ENCODE measurements at regions not wholly inside any gene's neighbourhood (a gene's known extent, or its start where the extent isn't known, plus 50 kb on each side); places are given as distances from the start of the nearest gene placed in this dataset.
"Not testable (repeated sequence)": the region's sequence is repeated elsewhere in the genome, so short reads cannot be mapped to it uniquely, and the experiment has no call there.

DNA sequence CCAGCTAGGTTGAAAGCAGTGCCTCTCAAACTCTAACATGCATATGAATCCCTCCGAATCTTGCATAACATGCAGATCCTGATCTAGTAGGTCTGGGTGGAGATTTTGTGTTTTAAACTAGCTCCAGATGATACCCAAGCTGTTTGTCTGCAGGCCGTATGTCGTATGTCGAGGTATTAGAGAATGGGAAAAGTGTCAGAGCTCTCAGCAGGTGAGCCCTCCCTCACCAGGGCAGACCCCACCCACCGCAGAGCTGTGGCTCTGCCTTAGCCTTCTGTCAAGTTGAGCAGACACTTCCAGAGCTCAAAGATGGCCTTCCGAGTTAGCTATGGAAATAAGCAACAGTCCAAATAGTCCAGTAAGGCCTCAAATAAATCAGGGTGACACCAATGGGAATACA, 83.2 kb upstream of the MAP3K1 start:
- DNase-seq (ENCODE audit: low read depth) = no peak

DNA sequence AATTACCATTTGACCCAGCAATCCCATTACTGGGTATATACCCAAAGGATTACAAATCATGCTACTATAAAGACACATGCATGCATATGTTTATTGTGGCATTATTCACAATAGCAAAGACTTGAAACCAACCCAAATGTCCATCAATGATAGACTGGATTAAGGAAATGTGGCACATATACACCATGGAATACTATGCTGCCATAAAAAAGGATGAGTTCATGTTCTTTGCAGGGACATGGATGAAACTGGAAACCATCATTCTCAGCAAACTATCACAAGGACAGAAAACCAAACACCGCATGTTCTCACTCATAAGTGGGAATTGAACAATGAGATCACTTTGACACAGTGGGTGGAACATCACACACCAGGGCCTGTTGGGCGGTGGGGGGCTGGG, 83.9 kb upstream of the MAP3K1 start:
- not testable (repeated sequence) for DNase-seq (ENCODE audit: low read depth)

GRCh38 chr5:56729488-56729887, 85.9 kb upstream of the MAP3K1 start:
- no peak for DNase-seq (ENCODE audit: low read depth)

DNA sequence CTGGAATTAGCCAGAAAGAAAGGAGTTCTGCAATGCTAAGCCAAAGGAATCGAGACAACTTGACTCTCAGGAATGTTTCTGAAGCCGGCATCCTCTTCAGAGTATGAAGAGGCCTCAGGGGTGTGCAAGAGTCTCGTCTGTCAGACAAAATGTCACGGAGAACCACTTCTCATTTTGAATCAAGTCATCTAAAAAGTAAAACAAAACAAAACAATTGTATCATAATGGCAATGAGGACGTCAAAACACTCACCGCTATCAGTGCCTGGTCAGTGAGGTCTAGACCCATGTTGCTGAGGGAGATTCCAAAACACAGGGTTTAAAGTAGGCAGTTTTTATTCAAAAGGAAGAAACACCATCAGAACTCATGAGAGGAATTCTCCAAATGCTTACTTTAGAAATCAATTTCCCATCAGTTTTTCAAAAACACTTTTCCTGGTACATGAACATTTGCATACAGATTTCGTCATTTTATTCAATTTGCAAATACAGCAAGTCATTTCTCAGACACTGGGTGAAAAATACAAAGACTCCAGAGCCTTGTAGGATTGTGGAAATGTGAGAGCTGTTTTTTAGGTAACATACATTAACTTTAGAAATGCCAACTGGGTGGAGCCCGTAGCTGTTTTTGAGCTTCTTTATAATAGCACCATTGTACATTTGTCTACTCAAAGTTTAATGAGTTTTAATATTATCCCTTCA, 89.5 kb upstream of the MAP3K1 start:
- peak; percentile 9 for DNase-seq (ENCODE audit: low read depth)

DNA sequence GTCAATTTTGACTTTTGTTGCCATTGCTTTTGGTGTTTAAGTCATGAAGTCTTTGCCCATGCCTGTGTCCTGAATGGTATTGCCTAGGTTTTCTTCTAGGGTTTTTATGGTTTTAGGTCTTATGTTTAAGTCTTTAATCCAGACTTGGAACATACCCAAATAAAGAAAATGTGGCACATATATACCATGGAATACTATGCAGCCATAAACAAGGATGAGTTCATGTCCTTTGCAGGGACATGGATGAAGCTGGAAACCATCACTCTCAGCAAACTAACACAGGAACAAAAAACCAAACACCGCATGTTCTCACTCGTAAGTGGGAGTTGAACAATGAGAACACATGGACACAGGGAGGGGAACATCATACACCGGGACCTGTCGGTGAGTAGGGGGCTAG, 90.5 kb upstream of the MAP3K1 start:
- not testable (repeated sequence) for DNase-seq (ENCODE audit: low read depth)

DNA sequence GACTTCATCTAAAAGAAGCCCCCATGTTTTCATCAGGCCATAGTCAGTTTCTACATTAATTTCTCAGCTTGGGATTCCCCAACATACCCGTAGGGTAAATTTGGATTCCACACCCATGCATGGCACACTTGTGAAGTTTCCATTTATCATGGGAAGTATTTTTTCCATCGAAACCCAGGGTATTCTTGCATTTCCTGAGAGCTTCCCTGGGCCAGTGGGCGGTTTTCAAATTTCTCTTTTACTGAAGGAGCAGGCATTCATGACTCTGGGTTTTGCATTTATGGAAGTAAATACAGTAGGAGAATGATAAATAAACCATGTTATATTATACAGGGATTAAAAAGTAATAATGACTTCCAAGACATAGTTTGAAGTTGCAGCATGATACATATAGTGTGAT, 93.0 kb upstream of the MAP3K1 start:
- no peak for DNase-seq (ENCODE audit: low read depth)

DNA sequence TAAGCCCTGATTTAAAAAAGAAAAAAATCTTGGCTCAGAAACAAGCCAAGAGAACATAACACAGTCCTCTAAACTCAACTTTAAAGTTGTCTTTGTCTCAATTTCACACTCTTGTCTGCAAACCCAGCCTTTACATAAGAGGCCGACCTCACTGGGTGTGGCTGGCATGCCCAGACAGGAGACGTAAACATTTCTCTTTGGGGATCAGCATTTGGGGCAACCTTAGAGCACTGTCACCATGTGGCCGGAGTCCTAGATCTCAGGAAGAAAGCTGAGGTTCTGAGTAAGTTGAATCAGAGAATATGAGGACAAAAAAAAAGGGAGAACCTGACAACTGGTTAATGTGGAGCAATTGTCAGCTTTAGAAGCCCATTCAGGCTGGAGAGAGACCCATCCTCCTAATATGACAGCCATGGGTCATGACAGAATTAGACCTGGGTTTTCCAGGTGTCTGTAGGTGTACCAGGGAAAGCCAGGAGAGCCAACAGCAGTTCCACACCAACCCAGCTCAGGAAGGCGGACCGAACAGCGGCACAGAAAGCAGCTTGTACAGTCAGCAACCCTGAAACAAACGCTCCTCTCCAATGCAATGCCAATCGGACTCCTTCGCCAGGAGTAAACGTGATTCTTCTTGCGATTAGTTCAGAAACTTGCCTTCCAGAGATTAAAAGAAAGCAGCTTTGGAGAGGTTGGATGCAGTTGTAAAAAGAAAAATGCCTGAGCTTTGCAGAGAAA, 97.9 kb upstream of the MAP3K1 start:
- no peak for DNase-seq (ENCODE audit: low read depth)

GRCh38 chr5:56715986-56716385, 99.4 kb upstream of the MAP3K1 start:
- DNase-seq (ENCODE audit: low read depth) = no peak

- DNase-seq (ENCODE audit: low read depth) = peak; percentile 27
Measured at GRCh38 chr5:56712895-56713591, 102.3 kb upstream of the MAP3K1 start.

GRCh38 chr5:56710826-56711590, 104.3 kb upstream of the MAP3K1 start:
- DNase-seq (ENCODE audit: low read depth) = peak; percentile 56

DNA sequence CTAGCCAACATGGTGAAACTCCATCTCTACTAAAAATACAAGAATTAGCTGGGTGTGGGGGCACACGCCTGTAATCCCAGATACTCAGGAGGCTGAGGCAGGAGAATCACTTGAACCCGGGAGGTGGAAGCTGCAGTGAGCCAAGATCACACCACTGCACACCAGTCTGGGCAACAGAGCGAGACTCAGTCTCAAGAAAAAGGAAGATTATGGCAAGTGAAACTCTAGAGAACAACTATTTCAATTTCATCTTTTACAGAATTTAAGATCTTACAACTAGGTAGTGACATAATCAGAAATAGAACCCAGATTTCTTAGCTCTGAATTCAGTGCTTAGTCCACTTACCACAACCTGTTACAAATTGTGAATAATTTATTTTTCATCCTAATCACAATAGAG, 108.8 kb upstream of the MAP3K1 start:
- no peak for DNase-seq (ENCODE audit: low read depth)

GRCh38 chr5:56705217-56705616, 110.1 kb upstream of the MAP3K1 start:
- no peak for DNase-seq (ENCODE audit: low read depth)

DNA sequence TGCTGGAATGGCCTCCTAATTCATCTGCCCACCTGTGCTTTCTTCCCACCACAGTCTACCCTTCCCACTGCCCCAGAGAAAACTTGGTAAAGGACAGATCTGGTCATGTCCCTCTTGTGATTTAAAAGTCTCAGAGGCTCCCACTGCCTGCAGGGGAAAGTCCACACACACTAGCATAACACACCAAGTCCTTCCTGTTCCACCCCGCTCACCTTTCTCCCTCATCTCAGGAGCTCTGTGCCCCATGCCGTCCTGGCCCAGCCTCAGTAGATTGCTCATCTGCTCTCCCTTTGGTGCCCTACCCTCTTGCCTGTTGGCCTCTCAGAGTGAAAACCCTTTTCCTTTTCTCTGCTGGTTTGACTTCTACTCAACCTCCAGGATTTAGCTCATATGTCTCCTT, 111.4 kb upstream of the MAP3K1 start:
- no peak for DNase-seq (ENCODE audit: low read depth)

DNA sequence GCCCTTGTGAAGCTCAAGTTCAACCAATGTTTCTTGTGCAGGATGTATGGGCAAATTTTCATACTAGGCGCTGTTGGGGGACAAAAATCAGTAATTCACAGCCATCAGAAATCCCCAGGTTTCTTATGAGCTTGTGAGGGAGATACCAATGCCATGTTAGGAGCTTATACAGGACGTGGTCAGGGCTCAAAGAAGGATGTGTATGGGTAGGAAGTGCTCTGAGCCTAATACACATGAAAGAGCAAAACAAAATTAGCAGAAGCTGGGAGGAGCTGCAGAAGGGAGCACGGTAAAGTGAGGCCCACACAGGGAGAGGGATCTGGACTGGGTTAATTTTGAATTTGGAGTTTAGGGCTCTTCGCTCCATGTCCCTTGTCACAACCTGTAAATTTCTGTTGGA, 114.6 kb upstream of the MAP3K1 start:
- DNase-seq (ENCODE audit: low read depth) = no peak

DNA sequence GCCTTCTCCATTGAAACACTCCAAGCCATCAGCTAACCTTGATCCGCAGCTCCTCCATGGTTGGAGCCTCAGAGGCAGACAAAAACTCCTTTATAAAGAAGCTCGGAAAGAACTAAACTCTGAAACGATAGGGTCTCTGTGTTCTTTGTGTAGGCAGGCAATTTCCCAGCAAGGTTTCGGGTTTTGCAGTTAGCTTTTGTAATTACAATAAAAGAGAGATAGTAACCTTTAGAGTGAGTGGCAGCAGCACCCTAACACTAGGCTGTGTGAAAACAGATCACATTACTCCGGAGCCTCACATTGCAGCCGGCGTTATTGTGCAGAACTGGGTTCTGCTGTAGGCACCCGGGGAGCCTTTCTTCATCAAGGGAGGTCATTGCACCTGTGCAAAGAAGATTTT, 115.8 kb upstream of the MAP3K1 start:
- no peak for DNase-seq (ENCODE audit: low read depth)

DNA sequence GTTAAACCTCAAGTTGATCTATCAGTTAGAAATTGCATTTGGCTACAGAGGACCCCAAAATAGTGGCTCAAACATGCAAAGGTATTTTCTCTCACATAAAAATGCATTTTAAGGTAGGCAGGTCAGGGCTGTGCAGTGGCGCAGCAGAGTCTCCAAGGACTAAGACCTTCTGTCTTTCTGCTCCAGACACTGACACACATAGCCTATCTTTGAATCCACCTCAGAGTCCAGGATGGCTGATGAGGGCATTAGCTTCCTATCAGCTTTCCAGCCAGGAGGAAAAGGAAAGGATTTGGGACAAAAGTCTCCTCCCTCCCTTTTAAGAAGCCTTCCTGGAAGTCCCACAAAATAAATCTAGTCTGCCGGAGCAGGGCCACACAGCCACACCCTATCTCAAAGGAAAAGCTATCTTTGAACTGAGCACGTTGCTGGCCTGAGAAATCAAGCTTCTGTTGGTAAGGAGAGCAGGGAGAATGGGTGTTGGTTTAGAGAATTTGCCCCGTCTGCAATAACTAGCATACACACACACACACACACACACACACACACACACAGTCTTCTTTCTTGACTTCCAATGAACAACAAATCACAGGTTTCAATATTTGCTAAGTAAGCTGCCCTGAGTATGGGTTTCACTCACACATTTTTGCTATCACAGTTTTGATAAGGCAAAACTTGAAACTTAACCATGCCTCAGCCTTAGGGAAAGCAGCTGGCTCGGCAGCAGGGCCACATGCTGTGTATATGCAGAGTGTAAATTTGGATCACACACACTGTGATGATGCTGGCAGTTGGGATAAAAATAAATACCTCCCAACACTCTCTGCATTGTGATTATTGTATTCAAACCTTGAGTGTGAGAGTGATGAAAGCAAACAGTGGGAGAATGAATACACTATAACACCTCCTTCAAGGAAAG, 116.6 kb upstream of the MAP3K1 start:
- no peak for DNase-seq (ENCODE audit: low read depth)

DNA sequence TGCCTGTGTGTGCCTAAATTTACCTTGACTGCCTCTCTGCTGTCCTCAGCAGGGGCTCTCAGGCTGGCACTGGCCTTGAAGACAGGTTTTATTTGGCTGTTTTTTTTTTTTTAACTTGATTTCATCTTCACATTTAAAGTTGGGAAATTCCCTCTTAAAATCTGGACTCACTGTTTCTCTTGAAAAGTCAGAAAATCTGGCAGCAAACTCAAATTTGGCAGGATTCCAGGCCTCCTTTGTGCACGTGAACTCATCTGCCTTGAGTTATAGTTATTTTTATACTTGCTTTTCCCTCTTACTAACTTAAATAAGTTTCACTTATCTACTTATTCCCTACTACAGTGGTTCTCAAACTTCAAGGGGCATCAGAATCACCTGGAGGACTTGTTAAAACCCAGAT, 118.4 kb upstream of the MAP3K1 start:
- DNase-seq (ENCODE audit: low read depth) = no peak

DNA sequence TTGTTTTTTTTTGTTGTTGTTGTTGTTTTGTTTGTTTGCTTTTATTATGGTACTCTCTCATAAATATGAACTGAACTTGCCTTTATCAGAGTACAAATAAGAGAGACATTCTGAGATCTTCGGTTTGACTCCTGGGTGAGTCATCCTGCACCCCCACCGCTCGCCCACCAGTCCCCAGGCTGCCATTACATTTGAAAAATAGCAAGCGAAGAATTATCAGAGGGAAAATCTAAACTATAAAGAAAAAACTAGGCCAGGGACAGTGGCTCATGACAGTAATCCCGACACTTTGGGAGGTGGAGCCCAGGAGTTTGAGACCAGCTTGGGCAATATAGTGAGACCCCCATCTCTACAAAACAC, 122.1 kb upstream of the MAP3K1 start:
- DNase-seq (ENCODE audit: low read depth) = no peak

GRCh38 chr5:56692359-56693219, 122.8 kb upstream of the MAP3K1 start:
- no peak for DNase-seq (ENCODE audit: low read depth)

GRCh38 chr5:56688402-56688801, 126.9 kb upstream of the MAP3K1 start:
- DNase-seq (ENCODE audit: low read depth) = no peak
